NCI-H146 treated with DMSO at 0.1 percent for 48 hours (cell line): ENCODE measurements at regions not wholly inside any gene's neighbourhood (a gene's known extent, or its start where the extent isn't known, plus 50 kb on each side); places are given as distances from the start of the nearest gene placed in this dataset.
"Not testable (repeated sequence)": the region's sequence is repeated elsewhere in the genome, so short reads cannot be mapped to it uniquely, and the experiment has no call there.

Experiments
- DNase-seq: peaks from one replicate; lab custom pipeline; 2025; ENCODE audit not compliant: unreplicated experiment; lab: John Stamatoyannopoulos, UW

DNA sequence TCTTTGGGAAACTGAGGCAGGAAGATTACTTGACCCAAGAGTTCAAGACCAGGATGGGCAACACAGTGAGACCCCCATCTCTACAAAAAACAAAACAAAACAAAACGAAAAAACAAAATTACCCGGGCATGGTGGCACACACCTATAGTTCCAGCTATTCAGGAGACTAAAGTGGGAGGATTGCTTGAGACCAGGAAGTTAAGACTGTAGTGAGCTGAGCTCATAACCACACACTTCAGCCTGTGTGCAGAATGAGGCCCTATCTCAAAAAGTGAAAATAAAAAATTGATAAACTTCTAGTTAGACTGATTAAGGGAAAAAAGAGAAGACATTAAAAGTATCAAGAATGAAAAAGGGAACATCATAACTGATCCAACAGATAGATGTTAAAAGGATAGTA, 154.0 kb downstream of the RHOU start:
- no peak for DNase-seq

DNA sequence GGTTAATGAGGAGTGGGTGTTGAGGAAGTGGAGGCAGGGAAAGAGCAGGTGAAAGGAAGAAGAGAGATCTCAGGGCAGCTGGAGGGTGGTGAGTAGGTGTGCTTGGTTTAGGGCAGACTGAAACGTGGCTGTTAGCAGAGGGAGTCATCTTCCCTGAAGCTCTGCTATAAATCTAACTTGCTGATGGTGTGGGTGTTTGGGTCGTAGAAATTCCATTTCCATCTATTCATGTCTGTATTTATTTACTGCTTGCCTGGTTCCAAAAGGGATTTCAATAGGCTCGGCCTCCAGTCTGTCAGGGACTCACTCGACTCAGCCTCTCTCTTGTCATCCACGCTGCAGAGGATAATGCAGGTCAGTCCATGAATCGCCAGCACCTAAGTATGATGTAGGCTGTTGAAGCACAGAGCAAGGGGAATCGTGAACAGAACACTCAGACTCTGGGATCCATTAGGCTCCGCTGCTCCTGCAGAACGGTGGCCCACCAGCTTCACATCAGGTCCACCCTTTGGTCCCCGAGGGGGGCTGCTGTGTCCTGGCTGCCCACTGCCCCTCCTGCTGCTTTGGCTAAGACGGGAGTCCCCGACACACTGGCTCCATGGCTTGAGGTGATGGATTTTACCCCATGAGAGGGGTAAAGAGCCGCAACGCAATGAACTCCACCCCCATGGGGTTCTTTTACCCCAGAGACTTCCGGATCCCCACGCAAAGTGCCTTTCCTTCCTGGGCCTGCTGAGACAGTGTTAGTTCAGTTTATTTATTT, 156.2 kb downstream of the RHOU start:
- DNase-seq, result no peak

DNA sequence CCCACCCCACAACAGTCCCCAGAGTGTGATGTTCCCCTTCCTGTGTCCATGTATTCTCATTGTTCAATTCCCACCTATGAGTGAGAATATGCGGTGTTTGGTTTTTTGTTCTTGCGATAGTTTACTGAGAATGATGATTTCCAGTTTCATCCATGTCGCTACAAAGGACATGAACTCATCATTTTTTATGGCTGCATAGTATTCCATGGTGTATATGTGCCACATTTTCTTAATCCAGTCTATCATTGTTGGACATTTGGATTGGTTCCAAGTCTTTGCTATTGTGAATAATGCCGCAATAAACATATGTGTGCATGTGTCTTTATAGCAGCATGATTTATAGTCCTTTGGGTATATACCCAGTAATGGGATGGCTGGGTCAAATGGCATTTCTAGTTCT, 156.9 kb downstream of the RHOU start:
- not testable (repeated sequence) for DNase-seq

DNA sequence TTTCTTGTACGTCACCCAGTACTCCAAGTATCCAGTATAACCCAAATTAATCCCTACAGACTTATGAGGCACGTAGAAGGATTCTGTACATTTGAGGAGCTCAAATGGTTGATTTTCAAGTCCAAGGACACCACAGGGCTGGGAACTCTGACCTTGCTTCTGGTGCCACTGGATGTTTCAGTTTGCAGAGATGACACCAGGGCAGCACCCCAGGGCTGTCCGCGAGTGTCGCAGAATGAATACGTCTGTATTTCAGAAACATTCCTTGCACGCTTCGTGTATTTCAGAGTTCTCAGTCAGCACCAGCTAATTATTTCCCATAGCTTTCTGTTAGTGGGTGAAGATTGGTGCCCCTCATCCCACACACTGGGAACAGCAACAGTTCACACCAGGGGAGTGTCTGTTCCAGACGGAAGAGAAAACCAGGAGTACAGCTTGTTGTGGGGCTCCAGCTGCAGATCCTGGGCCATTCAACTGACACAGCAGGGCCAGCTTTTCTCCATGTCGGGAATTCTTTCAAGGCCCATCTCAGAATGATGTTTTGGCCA, 159.2 kb downstream of the RHOU start:
- DNase-seq, result no peak

DNA sequence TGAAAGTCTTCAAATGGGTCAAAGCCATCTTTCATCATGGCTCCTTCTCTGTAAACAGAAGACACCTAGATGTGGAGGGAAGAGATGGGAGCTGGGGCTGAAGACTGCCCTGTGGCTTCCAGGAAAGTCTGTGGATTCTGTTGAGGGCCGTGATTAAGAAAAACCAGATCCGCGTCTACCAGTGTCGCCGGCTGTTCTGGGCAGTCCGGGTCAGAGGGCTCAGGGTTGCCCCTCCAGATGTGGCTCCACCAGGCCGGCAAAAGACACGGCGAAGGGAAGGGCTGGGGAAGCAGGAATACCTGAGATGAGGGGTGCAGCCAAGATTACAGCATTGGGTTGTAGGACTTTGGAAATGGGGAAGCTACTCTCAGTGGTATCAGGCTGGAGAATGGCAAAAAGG, 162.6 kb downstream of the RHOU start:
- no peak for DNase-seq

DNA sequence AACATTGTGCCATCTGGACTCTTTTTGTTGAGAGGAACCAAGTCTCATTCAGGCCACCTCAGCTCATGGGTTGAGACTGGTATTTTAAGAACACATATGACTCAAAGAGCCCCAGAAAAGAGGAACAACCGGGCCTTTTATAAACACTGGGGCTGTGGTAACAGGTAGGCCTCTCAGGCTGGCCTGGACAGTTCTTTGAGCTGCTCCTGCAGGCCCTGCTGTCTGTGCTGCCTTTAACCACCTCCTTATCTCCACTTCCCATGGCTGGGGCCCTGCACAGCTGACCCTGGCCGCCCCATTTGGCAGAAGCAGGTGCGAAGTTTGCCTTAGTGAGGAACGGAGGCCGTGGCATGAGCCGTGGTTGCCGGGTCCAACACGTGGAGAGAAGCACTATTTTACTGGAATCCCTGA, 163.3 kb downstream of the RHOU start:
- DNase-seq, result no peak

DNA sequence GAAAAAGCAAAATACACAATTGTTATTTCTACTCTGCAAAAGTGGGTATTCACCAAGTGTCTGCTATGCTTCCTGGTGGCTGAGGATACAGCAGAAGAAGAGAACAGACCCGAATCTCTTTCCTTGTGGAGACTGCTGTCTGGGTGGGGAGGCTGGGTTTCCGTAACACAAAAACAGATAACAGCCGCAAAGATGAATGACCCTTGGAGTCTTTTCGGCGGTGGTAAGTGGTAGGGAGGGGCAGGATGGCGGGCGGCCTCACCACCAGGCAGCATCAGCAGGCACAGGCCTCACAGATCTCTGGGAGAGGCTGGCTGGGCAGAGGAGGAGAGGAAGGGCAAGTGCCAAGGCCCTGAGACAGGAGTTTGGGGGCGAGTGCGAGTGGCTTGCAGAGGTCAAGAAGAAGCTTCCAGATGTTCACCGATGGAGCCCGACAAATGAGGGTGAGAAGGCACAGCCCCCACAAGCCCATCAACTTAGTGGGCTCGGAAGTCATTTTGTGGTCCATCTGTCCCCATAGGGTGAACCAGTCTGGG, 164.2 kb downstream of the RHOU start:
- DNase-seq, result no peak

DNA sequence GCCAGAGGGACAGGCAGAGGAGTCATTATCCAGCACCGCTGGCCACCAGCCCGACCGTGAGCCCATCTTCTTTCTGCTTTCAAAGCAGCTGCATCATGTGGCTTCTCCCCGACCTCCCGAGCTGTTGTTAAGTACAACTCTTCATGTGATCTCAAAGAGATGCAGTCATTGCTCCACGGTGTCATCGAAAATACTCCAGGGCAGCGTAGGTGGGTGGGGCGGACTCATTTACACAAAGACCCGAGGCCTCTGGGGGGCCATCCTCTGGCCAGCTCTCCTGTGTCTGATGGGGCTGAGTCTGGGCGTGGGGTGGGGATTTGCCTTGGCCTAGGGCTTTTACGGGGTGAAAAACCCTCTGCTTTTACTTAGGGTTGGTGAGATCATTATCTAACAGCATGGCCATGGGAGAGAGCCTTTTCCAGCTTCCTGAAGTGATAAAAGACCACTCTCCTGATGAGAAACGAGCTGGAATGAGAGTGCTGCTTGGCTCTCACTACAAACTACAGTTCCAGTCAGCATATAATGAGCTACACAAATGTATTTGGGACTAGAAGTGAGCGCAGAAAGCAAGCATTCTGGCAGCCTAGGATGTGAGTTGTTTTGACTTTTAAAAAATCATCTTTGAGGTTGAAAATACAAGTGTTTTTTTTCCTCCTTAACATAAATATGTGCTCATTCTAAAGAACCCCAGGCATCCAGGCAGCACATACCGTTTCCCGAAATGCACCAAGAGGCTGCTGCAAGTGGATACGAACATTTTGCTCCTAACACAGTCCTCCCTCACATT, 165.0 kb downstream of the RHOU start:
- DNase-seq, result no peak

DNA sequence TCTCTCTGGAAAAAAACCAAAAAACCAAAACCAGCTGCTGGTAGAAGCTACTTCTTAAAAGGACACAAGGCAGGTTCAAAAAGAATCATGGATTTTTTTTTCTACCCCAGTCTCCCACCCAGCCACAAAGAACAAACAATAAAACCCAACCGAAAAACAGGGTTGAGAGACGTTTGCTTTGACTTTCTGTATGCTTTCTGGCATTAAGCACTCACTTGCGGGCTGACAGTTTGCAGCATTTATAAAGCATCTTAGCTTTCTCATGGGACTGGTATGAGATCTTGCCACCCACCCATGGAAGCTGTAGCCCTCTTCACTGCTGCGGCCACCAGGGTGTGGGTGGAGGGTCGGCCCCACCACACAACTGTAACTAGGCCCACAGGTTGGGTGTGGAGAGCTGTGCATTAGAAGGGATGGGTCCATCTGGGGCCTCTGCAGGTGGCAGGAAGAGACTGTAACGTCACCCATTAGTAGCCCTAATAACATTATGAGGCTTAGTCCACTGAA, 165.7 kb downstream of the RHOU start:
- no peak for DNase-seq

DNA sequence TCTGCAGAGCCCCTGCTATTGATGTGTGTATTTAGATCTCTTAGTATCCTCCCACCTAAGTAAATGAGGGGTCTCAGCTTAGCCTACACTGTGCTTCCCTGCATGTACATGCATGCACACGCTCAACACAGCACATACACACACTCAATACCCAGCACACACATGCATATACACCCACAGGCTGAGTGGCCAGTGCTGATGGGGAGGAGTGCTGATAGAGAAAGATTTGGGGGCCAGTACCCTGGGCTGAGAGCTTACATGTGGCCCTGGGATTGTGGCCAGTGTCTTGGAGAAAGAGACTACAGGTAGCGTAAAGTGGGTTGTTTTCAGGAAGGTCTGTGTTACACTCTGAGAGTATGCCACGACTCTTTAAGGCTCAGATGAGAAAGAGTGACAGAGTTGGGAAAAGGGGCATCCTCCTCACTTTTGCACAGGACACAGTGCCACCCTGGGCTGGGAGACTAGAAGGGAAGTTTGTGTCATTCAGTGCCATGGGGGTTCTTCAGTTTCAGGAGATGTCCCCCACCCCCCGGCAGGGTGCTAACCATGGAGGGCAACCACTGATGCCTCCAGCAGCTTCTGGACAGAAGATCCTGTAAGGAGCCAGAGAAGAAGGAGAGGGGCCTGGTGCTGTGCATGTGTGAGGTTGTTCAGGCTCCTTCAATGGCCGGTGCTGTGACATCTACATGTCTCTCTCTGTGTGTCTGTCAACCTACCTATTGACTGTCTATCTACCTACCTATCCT, 166.8 kb downstream of the RHOU start:
- DNase-seq, result no peak

DNA sequence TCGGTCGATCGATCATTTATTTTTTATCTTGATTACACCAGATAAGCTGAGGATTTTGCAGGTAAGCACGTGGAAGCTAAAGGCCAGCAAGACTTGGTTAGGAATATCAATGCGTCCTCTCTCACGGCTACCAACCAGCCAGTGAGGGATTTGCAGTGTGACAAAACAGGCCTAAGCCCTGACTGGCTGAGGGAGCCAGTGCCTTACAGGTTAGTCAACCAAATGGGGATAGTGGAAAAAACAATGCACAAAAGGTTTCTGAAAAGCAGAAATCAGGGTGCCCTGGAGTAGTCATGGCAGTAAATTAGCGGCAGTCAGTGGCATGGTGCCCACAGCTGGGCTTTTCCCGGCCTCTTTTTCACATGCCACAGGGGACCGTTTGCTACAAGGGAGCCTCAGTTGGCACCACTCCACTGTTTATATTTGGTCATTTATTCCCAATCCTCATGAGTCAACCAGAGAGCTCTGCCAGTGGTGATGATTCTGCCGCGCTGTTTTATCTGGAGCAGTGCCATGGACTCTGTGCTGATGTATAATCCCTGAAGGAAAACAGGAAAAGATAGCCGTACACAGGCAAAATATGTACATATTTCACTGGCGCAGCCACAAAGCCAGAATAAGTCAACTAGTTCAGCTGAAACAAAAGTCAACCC, 167.6 kb downstream of the RHOU start:
- DNase-seq, result no peak

DNA sequence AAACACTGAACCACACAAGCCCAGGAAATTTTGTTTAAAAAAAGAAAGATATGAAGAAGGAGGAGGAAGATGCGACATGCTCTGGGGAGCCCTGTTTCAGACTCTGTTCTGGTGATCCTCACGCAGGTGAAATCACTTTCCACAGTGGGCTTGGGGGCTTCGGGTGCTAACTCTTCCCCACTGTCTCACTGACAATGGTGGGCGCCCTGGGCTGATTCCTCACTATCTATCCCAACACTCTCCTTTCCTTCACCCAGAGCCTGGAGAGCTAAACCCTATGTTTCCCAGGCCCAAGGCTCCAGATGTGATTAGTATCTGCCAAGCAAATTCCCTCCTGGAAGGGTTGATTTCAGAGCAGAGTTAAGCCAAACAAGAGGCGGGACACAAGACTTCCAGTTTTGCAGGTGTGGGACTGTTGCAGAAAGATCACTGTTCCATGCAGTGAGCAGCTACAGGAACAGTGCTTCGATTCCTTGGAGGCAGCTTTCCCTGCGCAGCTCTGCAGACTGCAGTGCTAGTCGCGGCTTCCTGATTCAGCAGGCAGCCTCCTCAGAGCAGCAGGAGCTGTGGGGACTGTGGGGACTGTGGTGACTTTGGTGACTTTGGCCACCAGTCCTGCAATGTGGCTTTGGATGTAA, 168.3 kb downstream of the RHOU start:
- DNase-seq, result no peak

DNA sequence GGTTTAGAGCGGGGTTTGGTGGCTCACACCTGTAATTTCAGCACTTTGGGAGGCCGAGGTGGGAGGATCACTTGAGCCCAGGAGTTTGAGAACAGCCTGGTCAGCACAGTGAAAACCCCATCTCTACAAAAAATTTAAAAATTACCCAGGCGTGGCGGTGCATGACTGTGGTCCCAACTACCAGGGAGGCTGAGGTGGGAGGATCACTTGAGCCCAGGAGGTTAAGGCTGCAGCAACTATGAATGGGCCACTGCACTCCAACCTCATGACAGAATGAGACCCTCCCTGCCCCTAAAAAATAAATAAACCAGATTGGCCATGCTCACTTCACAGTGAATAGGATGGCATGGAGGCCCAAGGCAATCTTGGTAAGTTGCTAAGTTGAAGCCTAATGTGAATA, 168.9 kb downstream of the RHOU start:
- no peak for DNase-seq

DNA sequence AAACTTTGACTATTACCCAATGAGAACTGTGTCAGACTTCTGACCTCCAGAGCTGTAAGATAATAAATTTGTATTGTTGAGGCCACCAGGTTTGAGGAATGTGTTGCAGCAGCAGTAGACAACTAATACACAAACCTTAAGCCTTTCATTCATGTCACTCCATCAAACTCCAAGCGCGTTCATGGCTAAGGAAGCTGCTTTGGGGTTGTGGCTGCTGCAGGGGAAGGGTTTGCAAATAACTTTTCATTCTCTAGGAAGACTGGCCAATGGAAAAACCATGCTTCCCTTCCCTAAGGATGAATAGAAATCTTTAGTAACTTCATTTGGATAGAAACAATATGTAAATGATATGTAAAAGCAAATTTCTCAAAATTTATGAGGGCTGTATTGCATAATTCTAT, 170.4 kb downstream of the RHOU start:
- DNase-seq, result no peak

DNA sequence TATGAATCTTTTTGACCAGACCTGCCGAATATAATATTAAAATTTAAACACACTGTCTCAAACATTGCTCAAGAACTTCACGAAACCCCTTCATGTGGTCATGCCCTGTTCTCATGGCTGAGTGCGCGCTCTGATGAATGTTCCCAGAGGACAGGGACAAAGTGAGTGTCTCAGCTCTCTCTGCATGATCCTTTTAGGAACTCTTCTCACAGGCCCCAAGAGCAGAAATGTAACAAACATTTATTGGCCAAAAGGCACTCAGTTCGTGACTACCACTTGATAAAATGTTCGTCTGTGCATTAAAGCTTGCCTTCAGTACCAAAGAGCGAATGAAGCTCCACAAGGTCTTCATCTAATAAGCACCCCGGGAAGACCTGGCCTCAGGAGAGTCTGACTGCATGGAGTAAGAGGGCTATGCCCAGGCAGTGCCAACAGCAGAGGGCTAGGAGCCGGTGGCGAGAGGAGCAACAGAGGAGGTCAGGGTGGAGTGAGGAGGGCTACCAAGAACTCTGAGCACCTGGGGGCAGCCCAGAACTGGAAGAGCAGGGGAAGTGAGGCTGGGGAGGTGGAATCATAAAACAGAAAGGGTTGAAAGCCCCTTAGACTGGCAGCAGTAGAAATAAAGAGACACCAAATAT, 171.1 kb downstream of the RHOU start:
- DNase-seq, result no peak

DNA sequence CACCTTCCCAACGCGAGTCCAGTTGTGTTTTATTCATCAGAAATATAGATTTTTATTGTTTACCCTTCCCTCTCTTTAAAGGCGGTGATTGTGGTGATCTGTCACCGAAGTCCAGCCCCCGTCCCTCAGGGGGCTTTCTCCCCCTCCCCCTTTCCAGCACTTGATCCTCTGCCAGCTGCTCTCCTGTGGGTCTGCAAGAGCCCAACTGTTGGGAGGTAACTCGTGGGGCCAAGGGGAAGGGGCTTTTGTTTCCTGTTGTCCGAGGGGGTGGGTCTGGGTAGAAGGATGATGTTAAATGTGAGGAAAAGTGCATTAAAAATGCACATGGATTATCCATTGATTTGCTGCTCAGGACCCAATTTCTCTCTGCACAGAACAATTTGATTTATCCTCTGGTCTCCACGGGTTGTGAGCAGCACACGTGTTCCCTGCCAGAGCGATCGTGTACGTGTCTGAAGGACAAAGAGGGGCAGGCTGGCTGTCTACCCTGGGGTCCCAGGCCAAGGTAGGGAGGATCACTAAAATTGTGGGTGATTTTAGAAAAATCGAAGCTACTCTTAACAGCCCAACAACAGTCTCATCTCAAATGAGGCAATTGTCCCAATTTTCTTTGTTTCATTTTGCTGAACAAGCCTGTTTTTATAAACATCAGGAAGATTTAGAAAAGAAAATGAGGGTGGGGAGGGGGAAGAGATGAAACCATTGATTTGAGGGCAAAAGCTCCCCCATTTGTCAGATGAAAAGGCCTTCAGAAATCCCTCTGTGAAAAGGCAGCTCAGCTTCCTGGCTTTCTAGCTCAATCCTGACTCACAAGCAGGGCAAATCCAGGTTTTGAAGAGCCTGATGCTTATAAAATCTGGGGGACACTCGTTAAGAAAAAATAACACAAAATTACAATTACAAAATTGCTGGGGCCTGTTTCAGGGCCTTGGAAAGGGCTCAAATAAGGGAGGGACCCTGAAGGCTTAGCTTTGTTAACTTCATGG, 176.2 kb downstream of the RHOU start:
- no peak for DNase-seq

DNA sequence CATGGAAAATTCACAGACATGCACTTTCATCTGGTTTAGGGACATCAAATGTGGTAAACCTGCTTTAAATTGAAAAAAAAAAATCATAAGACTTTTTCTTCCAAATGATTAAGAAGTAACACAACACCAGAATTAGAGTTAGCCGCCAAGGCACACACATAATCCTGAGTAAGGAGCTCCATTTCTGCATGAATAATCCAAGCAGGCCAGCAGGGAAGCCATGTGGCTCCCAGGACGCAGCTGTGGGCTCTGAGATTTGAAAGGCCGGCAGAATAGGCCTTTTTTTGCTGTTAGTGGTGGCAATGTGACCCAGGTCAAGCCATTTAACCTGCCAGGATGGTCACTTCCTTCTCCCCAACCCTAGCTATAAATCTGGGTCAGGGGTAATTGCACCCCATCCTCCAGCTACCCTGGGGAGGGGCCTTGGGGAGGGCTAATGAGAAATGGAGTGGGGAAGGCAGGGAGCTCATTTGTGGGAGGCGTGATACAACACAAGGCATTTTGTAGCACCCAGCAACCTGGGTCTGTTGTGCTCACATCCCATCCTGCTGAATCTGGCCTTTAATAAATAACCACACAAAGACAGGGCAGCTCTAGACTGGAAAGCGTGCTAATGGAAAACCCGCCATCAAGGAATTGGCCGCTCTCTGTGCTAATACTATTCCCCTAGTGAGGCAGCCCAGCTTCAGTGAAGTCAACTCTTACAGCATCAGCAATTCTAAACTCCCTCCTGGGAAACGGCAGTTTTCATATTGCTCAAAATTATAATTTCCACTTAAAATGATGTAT, 178.5 kb downstream of the RHOU start:
- DNase-seq, result no peak

DNA sequence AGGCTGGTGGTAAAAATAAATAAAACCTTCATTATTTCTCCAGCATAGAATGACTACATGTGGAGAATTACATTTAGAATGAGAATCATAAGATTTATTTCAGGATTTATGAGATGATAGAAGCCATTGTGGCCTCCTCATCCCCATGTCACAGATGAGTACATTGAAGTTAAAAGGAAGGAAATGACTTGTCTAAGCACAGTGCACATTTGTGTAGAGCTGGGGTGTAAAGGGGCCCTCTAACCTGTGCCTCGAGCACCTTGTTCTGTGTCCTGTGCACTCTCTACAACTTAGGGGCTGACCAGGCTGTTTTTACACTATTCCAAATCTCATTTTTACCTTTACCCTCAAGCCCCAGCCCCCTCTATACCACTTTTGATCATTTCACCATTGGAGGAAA, 179.4 kb downstream of the RHOU start:
- no peak for DNase-seq
